NOMO-1 treated with DMSO at 0.1 percent for 48 hours (cell line): ENCODE measurements at regions not wholly inside any gene's neighbourhood (a gene's known extent, or its start where the extent isn't known, plus 50 kb on each side); places are given as distances from the start of the nearest gene placed in this dataset.

Experiments used
- DNase-seq: peaks from one replicate; lab custom pipeline; 2025; ENCODE audit not compliant: unreplicated experiment; lab: John Stamatoyannopoulos, UW

DNA sequence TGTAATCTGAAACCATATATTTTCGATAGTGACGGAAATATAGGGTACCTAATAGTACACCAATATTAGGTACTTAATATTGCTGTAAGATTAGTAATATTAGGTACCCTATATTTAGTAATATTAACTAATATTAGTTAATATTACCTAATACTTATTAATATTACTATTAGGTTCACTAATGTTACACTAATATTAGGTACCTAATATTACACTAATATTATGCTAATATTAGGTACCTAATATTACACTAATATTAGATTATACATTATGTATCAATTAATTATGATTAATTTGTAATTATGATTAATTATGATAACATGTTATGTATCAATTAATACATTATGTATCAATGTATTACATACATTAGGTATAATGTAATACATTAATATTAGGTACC is 518.2 kb upstream of the LRATD1 start:
- no peak for DNase-seq

DNA sequence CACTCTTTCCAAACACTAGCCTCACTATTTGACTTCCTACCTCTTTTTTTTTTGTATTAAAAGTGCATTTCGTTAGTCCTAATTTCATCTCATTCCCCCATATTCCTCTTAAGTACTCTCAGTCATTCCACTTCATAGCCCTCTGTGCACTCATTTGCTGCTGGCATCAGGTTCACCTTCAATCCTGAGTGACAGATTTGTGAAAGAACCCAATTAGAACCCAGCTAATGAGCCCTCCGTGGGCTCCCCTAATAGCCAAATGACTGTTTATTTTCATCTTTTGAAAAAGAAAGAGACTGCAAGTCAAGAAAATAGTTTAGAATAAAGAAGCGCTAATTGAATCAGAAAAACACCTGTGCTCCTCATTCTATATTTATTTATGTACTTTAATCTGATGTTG is 512.1 kb upstream of the LRATD1 start:
- no peak for DNase-seq

DNA sequence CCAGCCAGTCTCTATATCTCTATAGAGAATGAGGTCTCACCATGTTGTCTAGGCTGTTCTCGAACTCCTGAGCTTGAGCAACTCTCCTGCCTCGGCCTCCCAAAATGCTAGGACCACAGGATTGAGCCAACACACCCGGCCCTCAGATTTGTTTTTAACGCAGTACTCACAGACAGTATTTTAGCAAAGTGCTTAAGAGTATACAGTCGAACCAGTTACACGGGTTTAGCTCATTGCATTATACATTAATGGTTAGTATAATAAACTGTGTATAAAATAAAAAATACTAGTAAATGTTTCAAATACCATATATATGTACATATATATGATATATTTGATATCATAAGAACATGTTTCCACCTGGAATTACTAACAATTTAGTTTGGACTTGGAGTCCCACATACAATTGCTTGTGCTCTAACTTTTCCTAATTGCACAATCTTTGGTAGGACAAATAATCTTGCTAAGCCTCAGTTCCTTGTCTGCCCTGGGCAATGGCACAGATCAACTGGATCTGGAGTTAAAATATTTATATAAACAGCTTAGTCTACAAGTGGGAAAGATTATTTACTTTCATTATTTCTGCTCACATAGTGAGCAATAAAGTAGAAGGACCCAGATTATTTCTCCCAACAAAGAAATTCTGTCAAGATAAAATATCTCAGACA is 508.9 kb upstream of the LRATD1 start:
- no peak for DNase-seq

DNA sequence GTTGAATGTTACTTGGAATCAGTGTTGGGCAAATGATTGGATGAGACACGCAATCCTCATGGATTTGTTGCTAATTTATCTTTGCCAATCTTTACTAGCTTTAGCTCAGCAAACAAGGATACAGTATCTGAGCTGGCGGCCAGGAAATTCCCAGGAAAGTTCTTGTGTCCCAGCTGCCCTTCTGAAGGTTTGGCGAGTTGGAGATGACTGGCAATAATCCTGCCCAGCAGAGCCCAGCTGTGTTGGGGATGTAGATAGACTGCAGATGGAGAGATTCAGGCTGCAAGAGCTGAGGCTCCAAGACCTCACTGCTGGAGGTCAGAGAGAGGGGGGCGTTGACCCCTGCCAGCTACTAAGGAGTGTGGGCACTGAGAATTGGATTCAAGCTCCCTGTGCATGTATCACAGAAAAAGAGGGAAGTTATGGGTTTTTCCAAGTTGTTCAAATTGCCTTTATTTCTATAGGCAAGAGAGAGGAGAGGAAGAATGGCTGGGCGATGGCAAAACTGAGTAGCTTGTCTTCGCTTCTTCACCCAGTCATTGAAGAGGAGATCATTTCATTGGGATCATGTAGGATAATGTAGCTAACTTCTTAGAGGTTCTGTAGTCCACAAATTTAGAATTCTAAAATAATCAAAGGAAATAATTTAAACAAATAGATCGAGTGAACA is 506.8 kb upstream of the LRATD1 start:
- peak; percentile 3 for DNase-seq

DNA sequence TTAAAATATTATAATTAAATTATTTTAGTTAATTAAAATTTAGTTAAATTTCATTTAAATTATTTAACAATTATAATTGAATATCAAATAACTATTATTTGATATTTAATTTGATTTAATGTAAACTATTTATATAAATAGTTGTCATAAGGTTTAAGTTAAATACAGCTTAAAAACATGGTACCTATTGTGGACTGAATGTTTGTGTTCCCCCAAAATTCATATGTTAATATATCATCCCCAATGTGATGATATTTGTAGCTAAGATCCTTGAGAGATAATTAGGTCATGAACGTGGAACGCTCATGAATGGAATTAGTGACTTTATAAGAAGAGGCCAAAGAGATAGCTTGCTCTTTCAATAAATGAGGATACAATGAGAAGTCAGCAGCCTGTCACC is 505.7 kb upstream of the LRATD1 start:
- peak; percentile 0 for DNase-seq

DNA sequence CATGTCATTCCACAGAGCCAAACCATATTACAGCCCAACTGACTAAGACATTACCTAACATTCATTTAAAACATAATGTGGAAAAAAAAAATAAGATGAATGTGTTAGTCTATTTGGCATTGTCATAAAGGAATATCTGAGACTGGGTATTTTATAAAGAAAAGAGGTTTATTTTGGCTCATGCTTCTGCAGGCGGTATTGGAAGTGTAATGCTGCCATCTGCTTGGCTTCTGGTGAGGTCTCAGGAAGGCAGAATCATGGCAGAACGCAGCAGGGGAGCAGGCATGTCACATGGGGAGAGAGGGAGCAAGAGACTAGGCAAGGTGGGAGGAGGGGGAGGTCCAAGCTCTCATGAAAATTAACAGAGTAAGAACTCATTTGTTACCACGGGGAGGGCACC is 504.8 kb upstream of the LRATD1 start:
- DNase-seq = no peak

DNA sequence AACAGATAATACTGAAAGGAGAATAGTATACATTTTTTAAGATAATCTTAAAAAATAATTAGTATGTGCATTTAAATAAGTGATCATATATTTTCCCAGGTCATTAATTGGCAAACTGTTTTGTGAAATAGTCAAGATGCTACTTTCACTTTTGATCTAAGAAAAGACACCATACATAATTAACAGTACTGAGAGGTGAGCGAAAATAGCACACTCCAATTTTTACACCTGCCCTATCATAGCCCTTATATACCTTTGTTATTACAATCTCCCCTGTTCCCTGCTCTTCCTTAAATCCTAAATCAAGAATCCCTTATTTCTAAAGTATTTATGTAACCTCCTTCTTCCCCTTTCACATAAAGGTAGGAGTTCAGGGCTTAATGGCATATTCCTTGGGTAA is 500.1 kb upstream of the LRATD1 start:
- no peak for DNase-seq

DNA sequence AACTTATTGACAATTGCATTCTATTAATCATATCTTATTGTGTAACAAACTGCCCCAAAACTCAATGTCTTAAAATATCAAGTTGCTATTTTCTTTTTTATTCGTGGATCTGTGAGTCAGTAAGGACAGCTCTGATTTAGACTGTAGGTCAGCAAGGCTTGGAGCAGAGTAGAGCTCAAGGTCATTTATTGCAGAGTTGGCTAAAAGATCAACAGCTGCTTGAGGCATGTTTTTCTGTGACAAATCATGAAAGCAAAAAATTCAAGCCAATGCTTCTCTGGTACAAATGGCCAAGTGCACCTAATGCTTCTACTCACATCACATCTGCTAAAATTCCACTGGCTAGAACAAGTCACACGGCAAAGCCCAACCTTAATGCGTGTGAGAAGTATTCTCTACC is 497.7 kb upstream of the LRATD1 start:
- DNase-seq = no peak

DNA sequence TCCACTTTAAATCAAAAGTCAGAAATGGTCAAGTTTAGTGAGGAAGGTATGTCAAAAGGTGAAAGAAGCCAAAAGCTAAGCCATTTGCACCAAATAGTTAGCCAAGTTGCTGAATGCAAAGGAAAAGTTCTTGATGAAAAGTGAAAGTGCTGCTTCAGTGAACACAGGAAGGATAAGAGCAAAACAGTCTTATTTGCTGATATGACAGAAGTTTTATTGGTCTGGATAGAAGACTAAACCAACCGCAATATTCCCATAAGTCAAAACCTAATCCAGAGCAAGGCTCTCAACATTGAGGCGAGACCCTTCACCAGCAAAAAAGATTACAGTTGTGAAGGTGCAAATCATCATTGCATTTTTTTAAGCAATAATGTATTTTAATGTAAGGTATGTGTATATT is 496.5 kb upstream of the LRATD1 start:
- DNase-seq = no peak

DNA sequence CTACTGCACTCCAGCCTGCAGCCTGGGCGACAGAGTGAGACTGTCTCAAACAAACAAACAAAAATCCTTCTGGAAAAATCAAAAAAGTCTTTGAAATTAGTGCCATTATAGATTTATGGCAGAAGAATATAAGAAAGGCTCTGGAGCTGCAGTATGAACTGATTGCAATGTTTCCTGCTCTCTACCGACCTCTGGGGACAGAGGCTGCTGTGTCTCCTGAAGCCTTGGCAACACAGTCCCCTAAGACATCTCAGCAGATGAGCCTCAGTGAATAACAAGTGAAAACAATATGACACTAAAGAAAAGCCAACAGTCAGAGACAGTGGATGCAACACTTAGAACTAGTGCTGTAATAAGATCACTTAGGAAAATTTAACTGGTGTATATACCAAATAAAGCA is 494.9 kb upstream of the LRATD1 start:
- no peak for DNase-seq

DNA sequence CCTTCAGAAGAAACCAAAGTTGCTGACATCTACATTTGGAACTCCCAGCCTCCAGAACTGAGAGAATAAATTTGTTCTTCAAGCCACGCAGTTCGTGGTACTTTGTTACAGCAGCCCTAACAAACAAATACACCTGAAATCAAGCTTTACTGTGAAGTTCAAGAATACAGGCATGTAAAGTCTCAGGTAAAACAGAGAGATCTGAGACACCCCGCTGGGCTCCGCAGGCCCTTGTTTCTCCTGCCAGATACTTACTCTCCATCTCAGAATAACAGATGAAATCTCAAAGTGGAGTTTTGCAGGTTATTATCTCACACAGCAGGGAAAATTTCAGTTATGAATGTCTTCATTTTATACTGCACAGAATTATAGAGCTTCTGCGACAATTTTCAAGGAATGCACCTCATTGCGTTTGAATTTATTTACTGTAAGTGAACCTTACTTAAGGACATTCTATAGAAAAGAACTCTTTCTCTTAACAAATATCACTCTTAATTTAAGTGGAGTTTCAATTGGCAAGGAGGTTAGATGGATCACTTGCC is 492.4 kb upstream of the LRATD1 start:
- no peak for DNase-seq

DNA sequence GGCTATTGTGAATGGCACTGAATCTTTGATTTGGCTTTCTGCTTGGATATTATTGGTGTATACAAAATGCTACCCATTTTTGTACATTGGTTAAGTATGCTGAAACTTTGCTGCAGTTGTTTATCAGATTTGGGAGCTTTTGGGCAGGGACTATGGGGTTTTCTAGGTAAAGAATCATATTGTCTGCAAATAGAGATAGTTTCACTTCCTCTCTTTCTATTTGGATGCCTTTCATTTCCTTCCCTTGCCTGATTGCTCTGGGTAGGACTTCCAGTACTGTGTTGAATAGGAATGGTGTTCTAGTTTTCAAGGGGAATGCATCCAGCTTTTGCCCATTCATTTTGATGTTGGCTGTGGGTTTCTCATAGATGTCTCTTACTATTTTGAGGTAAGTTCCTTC is 489.1 kb upstream of the LRATD1 start:
- peak; percentile 24 for DNase-seq

DNA sequence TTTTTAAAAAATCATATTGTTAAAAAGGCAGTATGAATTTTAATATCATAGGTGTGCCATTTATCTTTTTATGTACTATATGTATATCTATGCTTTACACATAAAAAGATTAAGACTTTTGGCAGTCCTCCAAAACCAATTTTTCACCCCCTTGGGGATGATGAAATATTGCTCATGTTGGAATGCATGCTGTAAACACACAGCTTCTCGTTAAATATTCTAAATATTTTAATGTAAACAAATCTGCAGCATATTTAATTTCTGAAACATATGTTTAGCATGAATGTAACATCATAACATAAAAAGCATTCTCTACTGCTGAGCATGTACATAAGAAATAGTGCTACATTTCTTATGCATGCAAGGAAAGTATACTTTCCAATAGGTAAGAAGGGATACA is 484.3 kb upstream of the LRATD1 start:
- no peak for DNase-seq

DNA sequence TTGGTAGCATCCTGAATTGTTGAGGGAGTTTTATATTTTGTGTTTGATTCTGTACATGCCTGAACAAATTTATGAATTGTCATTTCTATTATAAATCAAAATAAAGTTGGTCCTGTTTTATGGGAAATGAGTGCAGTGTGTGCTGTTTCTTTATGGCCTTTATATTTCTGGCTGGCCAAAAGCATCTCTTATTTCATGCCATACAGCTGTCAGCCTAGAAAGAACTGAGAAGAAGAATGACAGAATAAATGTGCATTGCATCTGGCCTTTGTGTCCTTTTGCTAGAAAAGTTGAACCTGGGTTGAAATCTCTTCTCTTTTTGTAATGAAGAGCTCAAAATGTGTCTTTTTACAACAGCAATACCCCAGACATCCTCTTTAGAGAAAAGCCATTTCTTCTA is 474.7 kb upstream of the LRATD1 start:
- no peak for DNase-seq

DNA sequence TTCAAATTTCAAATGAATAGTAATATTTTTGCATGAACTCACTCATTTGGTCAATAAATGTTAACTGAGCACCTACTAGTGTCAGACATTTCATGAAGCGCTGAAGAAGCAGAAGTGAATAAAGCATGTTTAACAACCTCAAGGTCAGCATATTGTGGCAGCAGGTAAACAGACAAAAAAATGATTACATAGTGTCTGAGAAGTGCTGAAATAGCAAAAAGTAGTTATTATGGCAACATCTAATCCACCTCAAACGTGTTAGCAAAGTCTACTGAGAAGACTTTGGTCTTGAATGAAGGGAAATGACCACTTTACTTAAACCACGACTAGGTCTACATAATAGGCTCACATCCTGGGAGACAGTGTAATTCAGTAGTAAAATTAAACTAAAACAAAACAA is 452.2 kb upstream of the LRATD1 start:
- no peak for DNase-seq

DNA sequence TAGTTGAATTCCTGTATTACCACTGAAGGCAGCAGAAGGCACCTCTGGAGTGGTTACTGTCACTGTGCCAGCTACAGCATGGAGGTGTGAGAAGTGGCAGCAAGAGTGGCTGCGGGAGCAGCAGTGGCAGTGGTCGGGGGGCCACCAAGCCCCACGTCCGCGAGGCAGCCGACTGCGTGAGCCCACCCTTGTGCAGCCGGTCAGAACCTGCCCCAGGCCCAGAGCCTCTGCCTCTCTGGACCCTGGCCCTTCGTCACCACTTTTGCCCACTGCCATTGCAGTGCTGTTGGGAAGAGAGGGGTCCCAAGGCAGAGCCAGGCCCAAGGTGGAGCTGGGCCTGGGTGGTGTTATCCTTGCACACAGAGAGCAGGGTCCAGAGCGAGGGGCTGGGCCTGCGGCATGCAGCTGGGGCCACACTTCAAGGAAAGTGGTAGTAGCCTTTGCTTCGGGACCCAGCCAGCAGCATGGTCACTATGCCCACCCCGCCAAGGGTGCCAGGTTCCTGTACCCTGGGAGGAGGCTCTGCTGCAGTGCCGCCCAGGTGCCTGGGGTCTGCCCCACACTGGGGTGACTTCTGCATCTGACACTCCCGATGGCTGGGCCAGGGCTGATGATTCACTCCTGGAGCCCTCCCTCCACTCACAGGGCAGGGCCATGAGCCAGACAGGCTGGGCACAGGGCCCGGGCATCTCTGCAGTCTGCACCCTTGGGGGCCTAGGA is 450.1 kb upstream of the LRATD1 start:
- no peak for DNase-seq

DNA sequence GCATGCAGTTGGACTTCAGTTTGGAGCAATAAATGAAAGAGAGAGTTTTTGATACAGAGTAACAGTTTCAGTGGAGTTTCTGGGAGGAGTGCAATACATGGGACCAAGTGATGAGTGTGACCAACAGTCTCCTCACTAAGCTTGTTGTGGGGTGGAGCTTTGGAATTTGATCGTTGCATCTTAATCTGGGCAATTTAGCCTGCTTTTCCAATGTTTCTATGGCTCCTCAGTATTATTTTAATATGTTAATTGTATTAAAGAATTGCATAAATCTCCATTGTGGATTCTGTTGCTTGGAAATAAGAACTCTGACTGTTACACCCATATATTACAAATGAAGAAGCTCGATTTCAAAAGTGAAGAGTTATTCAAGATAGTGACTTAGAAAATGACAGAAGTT is 446.6 kb upstream of the LRATD1 start:
- DNase-seq = no peak

DNA sequence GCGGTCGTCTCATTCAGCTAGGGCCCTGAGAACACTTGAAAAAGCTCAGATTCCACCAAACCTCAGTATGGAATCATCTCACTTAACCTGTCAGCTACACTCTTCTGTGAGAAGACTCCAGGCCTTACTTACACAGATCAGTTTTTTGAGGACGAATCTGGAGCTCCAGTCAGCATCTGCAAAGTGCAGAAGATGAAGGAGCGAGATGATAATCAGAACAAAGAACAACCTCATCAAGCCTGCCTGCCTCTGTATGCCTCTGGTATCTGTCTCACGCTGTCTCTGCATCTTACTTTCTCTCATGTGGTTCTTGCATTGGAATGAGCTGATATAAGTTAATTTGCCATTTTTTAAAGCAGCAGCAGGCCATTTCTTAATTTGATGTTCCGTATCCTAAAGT is 444.1 kb upstream of the LRATD1 start:
- no peak for DNase-seq

DNA sequence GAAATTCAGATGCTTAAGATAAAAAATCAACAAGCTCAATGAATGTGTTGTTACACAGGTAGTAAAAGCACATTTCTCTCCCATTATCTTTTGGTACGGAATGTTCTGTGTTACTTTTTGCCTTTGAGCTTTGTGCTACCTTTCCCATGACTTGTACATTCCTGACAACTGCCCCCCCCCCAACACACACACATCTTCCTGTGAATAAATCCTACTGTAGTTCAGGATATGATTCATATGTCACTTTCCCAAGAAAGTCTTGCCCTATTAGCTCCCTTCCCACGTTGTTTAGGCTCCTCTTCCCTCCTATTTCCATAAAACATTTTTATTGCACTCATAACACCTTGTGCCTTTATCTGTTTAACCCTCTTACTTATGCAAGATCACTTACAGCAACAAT is 442.6 kb upstream of the LRATD1 start:
- no peak for DNase-seq

DNA sequence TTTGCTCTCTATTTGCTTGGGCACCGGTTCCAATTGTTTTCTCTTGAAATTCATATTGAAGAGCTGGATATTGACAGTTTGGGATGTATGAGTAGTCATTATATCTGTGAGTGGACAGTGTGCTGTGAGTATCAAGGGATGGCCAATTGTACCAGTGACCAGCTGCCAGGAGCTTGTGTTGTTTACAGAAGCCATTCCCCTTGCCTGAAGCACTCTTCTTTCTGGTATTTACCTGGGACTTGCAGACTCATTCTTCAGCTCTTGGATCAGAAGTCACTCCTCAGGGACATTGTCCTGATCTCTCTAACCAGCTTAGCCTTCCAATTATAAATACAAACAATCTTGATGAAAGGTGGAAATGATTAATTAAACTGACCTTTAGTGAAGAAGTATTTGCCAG is 438.3 kb upstream of the LRATD1 start:
- no peak for DNase-seq

DNA sequence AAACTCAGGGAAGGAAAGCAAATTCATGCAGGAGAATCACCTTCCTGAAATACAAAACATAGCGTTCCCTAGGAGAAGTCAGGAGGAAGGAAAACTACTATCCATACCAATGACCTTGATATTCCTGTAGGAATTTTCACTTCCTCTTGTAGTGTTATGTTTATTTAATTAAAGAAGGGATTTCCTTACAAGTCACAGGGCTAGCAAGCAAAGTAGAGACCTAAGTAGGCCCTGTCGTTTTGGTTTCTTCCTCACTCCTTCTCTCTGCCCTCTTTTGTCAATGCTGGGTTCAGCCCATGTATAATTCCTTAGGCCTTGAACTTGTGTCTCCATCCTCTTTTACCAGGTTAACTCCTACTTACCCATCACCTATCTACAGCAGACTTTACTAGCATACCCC is 435.2 kb upstream of the LRATD1 start:
- DNase-seq = no peak

DNA sequence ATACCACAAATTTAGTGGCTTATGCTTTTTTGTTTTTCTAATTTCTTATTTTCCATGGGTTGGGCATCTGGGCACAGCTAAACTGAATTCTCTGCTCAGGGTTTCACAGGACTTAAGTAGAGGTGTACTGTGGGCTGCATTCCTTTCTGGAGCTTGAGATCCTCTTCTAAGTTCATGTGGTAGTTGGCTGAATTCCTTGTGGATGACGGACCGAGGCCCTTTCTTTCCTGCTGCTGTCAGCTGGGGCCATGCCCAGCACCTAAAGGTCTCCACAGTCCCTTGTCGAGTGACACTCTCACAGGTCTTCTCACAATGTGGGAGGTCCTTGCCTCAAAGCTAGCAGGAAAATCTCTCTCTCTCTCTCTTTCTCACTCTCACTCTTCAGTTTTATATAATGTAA is 433.5 kb upstream of the LRATD1 start:
- no peak for DNase-seq
